ENCODE measurements at regions not wholly inside any gene's neighbourhood (a gene's known extent, or its start where the extent isn't known, plus 50 kb on each side); places are given as distances from the start of the nearest gene placed in this dataset.

DNA sequence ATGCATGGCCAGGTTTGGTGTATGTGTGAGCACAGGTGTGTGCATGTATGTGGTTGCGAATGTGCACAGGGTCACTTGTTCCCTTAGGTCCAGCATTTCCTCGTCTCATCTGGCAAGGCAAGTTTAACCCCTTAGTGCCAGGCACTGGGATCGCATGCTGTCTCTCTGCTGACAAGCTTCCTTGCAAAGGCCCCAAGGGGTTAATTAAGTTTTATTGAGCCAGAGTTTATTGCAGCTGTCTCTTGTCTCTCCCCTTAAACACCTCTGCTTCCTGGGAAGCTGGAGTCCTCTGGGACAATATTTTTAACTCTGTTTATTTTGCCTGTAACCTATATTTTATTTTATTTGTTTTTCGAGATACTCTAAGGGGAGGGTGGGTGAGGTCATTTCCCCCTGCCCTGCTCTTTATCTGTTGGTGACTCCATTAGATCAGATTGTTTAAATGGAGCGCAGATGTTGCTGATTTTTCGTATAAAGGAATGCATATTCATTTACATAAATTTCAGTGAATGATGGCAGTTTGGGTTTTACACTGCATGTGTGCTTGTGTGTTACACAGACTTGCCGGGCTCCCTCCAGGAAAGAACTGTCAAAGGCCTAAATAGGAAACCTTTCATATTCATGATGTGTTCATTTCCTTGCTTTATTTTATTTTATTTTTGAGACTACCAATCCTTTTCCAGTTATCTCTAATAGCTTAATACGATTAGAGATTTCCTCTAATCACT lies 99.7 kb downstream of the CBLN1 start:
- Histone ChIP-seq H3K27me3 (peaks cover 7% of the 10 kb centered on the region), H3K27ac (no peak overlapping the region), H3K36me3 (no peaks in the 10 kb centered on the region), H3K4me3 (no peak overlapping the region), H3K4me1 (no peaks in the 10 kb centered on the region), H3K9me3 (peaks cover 2% of the 10 kb centered on the region)
- no peak for DNase-seq (ENCODE audit: low spot score in 2 of 2)
- WGBS, result 28% methylated on average over 8 of the region's 8 CpGs
- TF ChIP-seq POLR2A (IDR thresholded peaks at IDR 0.05) (no peak), POLR2AphosphoS5 (IDR thresholded peaks at IDR 0.05) (no peak), EP300 (IDR thresholded peaks at IDR 0.05) (no peak)
- TF ChIP-seq, protein P1, sequence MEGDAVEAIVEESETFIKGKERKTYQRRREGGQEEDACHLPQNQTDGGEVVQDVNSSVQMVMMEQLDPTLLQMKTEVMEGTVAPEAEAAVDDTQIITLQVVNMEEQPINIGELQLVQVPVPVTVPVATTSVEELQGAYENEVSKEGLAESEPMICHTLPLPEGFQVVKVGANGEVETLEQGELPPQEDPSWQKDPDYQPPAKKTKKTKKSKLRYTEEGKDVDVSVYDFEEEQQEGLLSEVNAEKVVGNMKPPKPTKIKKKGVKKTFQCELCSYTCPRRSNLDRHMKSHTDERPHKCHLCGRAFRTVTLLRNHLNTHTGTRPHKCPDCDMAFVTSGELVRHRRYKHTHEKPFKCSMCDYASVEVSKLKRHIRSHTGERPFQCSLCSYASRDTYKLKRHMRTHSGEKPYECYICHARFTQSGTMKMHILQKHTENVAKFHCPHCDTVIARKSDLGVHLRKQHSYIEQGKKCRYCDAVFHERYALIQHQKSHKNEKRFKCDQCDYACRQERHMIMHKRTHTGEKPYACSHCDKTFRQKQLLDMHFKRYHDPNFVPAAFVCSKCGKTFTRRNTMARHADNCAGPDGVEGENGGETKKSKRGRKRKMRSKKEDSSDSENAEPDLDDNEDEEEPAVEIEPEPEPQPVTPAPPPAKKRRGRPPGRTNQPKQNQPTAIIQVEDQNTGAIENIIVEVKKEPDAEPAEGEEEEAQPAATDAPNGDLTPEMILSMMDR (IDR thresholded peaks at IDR 0.05), result no peak

DNA sequence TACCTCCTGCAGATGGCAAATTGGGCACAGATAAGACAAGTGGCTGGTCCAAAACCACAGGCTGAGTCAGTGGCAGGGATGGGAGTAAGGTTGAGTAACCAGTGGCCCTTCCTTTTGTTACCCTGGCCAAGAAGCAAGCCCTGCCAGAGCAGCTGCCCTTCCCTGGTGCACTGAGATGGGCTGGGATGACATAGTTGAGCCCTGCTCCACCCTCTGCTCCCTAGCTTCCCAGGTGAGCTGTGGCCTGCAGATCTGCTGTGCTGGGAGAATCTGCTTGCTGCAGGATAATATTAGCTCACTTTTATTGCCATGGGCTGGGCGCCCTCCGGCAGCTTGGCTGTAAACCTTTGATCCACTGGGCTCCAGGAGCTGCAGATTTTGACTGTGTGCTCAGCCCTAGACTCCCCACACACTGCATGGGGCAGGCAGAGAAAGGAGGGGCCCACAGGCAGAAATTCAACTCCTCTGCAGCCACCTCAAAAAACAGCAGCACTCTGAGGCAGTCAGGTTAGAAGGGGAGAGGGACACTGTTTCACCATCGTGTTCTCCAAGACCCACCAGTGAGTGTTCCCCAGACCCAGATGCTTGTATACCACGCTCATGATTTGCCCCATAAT lies 101.8 kb downstream of the CBLN1 start:
- no peaks in the 10 kb centered on the region for H3K9me3 ChIP-seq
- peaks cover 7% of the 10 kb centered on the region for H3K27me3 ChIP-seq
- TF ChIP-seq POLR2AphosphoS5 (IDR thresholded peaks at IDR 0.05), result no peak
- TF ChIP-seq POLR2A (IDR thresholded peaks at IDR 0.05), result no peak
- no peak for TF ChIP-seq EP300 (IDR thresholded peaks at IDR 0.05)
- TF ChIP-seq, protein P1 (IDR thresholded peaks at IDR 0.05), result no peak
- H3K36me3 ChIP-seq, result no peaks in the 10 kb centered on the region
- no peak overlapping the region for H3K4me3 ChIP-seq
- no peak for DNase-seq (ENCODE audit: low spot score in 2 of 2)
- no peaks in the 10 kb centered on the region for H3K4me1 ChIP-seq
- no peak overlapping the region for H3K27ac ChIP-seq
- 15% methylated on average over 4 of the region's 4 CpGs for WGBS

DNA sequence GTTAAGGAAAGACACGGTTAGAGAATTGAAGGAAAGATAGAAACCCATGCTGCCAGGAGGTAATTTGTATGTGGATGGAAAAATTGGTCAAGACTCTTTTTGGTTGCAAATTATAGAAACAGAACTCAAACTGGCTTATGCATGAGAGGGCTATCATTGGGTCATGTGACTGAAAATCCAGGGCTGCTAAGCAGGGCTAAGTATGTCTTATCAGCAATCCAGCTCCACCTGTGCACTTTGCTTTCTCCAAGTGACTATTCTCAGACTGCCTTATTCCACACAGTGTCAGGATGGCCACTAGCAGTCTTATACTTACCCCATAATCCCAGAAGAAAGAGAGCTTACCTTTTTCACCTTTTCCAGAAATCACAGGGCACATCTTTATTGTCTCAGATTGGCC lies 113.5 kb downstream of the CBLN1 start:
- no peak overlapping the region for H3K4me3 ChIP-seq
- H3K9me3 ChIP-seq, result no peaks in the 10 kb centered on the region
- no peak overlapping the region for H3K27ac ChIP-seq
- no peaks in the 10 kb centered on the region for H3K4me1 ChIP-seq
- no peaks in the 10 kb centered on the region for H3K27me3 ChIP-seq
- 72% methylated on average over 1 of the region's 1 CpG for whole genome bisulfite sequencing
- H3K36me3 ChIP-seq, result no peaks in the 10 kb centered on the region
- no peak for DNase-seq (ENCODE audit: low spot score in 2 of 2)
- no peak for TF ChIP-seq EP300 (IDR thresholded peaks at IDR 0.05)
- TF ChIP-seq POLR2AphosphoS5 (IDR thresholded peaks at IDR 0.05), result no peak
- TF ChIP-seq POLR2A (IDR thresholded peaks at IDR 0.05), result no peak
- TF ChIP-seq, protein P1 (IDR thresholded peaks at IDR 0.05), result no peak

DNA sequence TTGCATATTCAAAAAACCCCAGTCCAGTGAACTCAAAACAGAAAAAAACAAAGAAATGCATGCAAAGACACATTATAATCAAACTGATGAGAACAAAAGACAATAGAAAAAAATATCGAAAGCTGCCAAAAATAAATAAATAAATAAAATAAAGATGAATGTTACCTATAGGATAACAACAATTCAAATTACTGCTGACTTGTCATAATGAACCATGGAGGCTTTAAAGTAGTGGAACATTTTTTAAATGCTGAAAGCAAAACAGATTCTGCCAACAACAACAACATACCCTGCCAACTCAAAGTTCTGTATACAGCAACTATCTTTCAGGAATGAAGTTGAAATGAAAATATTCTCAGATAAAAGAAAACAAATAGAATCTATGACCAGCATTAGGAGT lies 116.6 kb downstream of the CBLN1 start:
- Histone ChIP-seq H3K36me3 (no peaks in the 10 kb centered on the region), H3K27ac (no peak overlapping the region), H3K4me1 (no peaks in the 10 kb centered on the region), H3K9me3 (no peaks in the 10 kb centered on the region), H3K4me3 (no peak overlapping the region), H3K27me3 (no peaks in the 10 kb centered on the region)
- WGBS, result 100% methylated on average over 1 of the region's 1 CpG
- no peak for TF ChIP-seq POLR2AphosphoS5 (IDR thresholded peaks at IDR 0.05)
- no peak for DNase-seq (ENCODE audit: low spot score in 2 of 2)

DNA sequence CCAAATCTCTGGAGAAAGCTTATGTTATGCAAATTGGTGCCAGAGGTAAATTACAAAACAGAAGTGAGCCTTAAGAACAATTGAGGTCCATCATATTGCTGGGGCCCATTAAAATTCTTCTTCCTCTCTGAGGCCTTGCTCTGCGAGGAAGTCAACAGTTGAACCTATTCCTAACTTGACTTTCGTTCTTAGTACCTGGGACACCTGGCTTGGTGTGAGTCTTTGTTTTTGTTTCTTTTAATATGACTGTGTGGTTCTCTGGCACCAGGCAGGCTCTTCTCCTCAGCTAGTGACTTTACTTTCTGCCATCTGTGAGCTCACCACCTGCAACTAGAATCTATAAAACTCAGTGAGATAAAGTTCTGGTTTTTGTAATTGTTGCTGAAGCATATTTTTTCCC lies 120.4 kb downstream of the CBLN1 start:
- Histone ChIP-seq H3K36me3 (no peaks in the 10 kb centered on the region), H3K4me1 (no peaks in the 10 kb centered on the region), H3K27ac (no peak overlapping the region), H3K9me3 (no peaks in the 10 kb centered on the region), H3K4me3 (no peak overlapping the region), H3K27me3 (no peaks in the 10 kb centered on the region)
- 67% methylated on average over 2 of the region's 2 CpGs for WGBS
- no peak for DNase-seq (ENCODE audit: low spot score in 2 of 2)
- TF ChIP-seq POLR2A (IDR thresholded peaks at IDR 0.05) (no peak), EP300 (IDR thresholded peaks at IDR 0.05) (no peak), POLR2AphosphoS5 (IDR thresholded peaks at IDR 0.05) (no peak)
- TF ChIP-seq, protein P1 (IDR thresholded peaks at IDR 0.05), result no peak

Data from suprapubic skin (tissue), 4 donors.